ENCODE measurements at regions not wholly inside any gene's neighbourhood (a gene's known extent, or its start where the extent isn't known, plus 50 kb on each side); places are given as distances from the start of the nearest gene placed in this dataset.
"Not testable (repeated sequence)": the region's sequence is repeated elsewhere in the genome, so short reads cannot be mapped to it uniquely, and the experiment has no call there.

GRCh38 chr10:93221521-93221920 is 147.8 kb downstream of the CYP26A1 start:
- no peak for DNase-seq (ENCODE audit: low spot score)

- no peak for DNase-seq (ENCODE audit: low spot score)
Measured at GRCh38 chr10:93222211-93222754, 148.6 kb downstream of the CYP26A1 start.

- no peak for DNase-seq (ENCODE audit: low spot score)
Measured at GRCh38 chr10:93222876-93223275, 149.2 kb downstream of the CYP26A1 start.

- DNase-seq (ENCODE audit: low spot score), result no peak
Measured at GRCh38 chr10:93223336-93223735, 149.6 kb downstream of the CYP26A1 start.

GRCh38 chr10:93224005-93224779 is 150.5 kb downstream of the CYP26A1 start:
- no peak for DNase-seq (ENCODE audit: low spot score)

GRCh38 chr10:93225938-93226337 is 152.2 kb downstream of the CYP26A1 start:
- no peak for DNase-seq (ENCODE audit: low spot score)

GRCh38 chr10:93226619-93227018 is 152.9 kb downstream of the CYP26A1 start:
- DNase-seq (ENCODE audit: low spot score), result no peak

GRCh38 chr10:93230596-93230995 is 156.9 kb downstream of the CYP26A1 start:
- not testable (repeated sequence) for DNase-seq (ENCODE audit: low spot score)

- DNase-seq (ENCODE audit: low spot score), result not testable (repeated sequence)
Measured at GRCh38 chr10:93232159-93232558, 158.5 kb downstream of the CYP26A1 start.

GRCh38 chr10:93234940-93235339 is 161.2 kb downstream of the CYP26A1 start:
- DNase-seq (ENCODE audit: low spot score), result not testable (repeated sequence)

- DNase-seq (ENCODE audit: low spot score), result no peak
Measured at GRCh38 chr10:93235686-93236085, 162.0 kb downstream of the CYP26A1 start.

- DNase-seq (ENCODE audit: low spot score), result no peak
Measured at GRCh38 chr10:93236393-93237040, 162.8 kb downstream of the CYP26A1 start.

- DNase-seq (ENCODE audit: low spot score), result no peak
Measured at GRCh38 chr10:93245147-93245546, 171.5 kb downstream of the CYP26A1 start.

GRCh38 chr10:93245779-93246178 is 172.1 kb downstream of the CYP26A1 start:
- no peak for DNase-seq (ENCODE audit: low spot score)

GRCh38 chr10:93248583-93249227 is 175.0 kb downstream of the CYP26A1 start:
- no peak for DNase-seq (ENCODE audit: low spot score)

- no peak for DNase-seq (ENCODE audit: low spot score)
Measured at GRCh38 chr10:93250010-93250409, 176.3 kb downstream of the CYP26A1 start.

GRCh38 chr10:93254180-93254853 is 180.6 kb downstream of the CYP26A1 start:
- DNase-seq (ENCODE audit: low spot score), result no peak

- no peak for DNase-seq (ENCODE audit: low spot score)
Measured at GRCh38 chr10:93255546-93255945, 181.9 kb downstream of the CYP26A1 start.

Measured in SW480 (cell line).